Vagina (tissue), 2 donors: ENCODE measurements at regions not wholly inside any gene's neighbourhood (a gene's known extent, or its start where the extent isn't known, plus 50 kb on each side); places are given as distances from the start of the nearest gene placed in this dataset.

Experiments used
- DNase-seq, 2 donors: peaks; one replicate each; pipeline ENCODE4 v3.0.0-alpha.2; 2017; ENCODE audit errors: extremely low spot score in 2 of 2
- H3K27ac ChIP-seq: fragments of 200-600 bp; sonication (generic); one replicate; pipeline ENCODE4 v1.5.1; 2019
- H3K27me3 ChIP-seq: fragments of 200-600 bp; sonication (generic); one replicate; pipeline ENCODE4 v1.5.1; 2019
- H3K36me3 ChIP-seq, 2 donors: fragments of 200-600 bp; sonication (generic); one replicate each; pipeline ENCODE4 v1.5.1; 2017 to 2019
- H3K4me1 ChIP-seq: fragments of 200-600 bp; sonication (generic); one replicate; pipeline ENCODE4 v1.5.1; 2019
- H3K4me3 ChIP-seq, 2 donors: fragments of 200-600 bp; sonication (generic); 1 replicate in 1 of 2; 2 replicates in 1 of 2; pipeline ENCODE4 v1.5.1; 2016 to 2019
- H3K9me3 ChIP-seq: fragments of 200-600 bp; sonication (generic); one replicate; pipeline ENCODE4 v1.5.1; 2019
- CTCF ChIP-seq, 3 experiments: fragments of 450-650 bp in 2 of 3; fragments of 200-600 bp in 1 of 3; sonication (generic) in 1 of 3; IDR thresholded peaks; one replicate each; pipeline ENCODE4 v1.5.1; 2017 to 2019; ENCODE audit warnings: antibody characterized with exemption in 3 of 3, mild to moderate bottlenecking in 2 of 3, moderate library complexity in 2 of 3
- POLR2A ChIP-seq, 2 donors: fragments of 450-650 bp; IDR thresholded peaks; one replicate each; pipeline ENCODE4 v1.6.1; 2017; ENCODE audit warnings: antibody characterized with exemption in 2 of 2, mild to moderate bottlenecking in 2 of 2, moderate library complexity in 2 of 2
- POLR2AphosphoS5 ChIP-seq, 2 donors: sonication (generic); formaldehyde crosslinking; IDR thresholded peaks; one replicate each; pipeline ENCODE4 v1.9.0; 2017; ENCODE audit warnings: antibody characterized with exemption in 2 of 2, mild to moderate bottlenecking in 2 of 2, low read depth in 1 of 2; ENCODE audit not compliant: insufficient read depth in 1 of 2
- intact Hi-C: fragments of 100-400 bp; cut with DNase I; formaldehyde crosslinking; loops from one replicate; pipeline ENCODE4 v1.15.1; 2023

GRCh38 chr5:124866355-124867136 lies 120.1 kb upstream of the ZNF608 start:
- Histone ChIP-seq H3K27me3 (no peaks in the 10 kb centered on the region), H3K4me1 (peaks cover 11% of the 10 kb centered on the region), H3K9me3 (no peaks in the 10 kb centered on the region), H3K36me3 (no peaks in the 10 kb centered on the region), H3K27ac (no peak overlapping the region), H3K4me3 (no peak overlapping the region)
- DNase-seq: no peak
- intact Hi-C loops: no loop called here
- no peak for TF ChIP-seq CTCF (IDR thresholded peaks at IDR 0.05)
- no peak for TF ChIP-seq POLR2A (IDR thresholded peaks at IDR 0.05)
- TF ChIP-seq POLR2AphosphoS5 (IDR thresholded peaks at IDR 0.05; ENCODE audit: insufficient read depth in 1 of 2, low read depth in 1 of 2): no peak

GRCh38 chr5:124867137-124867704 lies 120.8 kb upstream of the ZNF608 start:
- intact Hi-C loops: no loop called here
- no peak for DNase-seq
- peaks cover 11% of the 10 kb centered on the region for H3K4me1 ChIP-seq
- H3K27me3 ChIP-seq: no peaks in the 10 kb centered on the region
- no peak overlapping the region for H3K27ac ChIP-seq
- H3K9me3 ChIP-seq: no peaks in the 10 kb centered on the region
- TF ChIP-seq CTCF (IDR thresholded peaks at IDR 0.05): no peak
- TF ChIP-seq POLR2A (IDR thresholded peaks at IDR 0.05): no peak
- H3K4me3 ChIP-seq: no peak overlapping the region
- no peaks in the 10 kb centered on the region for H3K36me3 ChIP-seq

GRCh38 chr5:124868676-124869075 lies 122.2 kb upstream of the ZNF608 start:
- H3K27ac ChIP-seq: no peak overlapping the region
- no peak overlapping the region for H3K4me3 ChIP-seq
- intact Hi-C loops: no loop called here

GRCh38 chr5:124869426-124870033 lies 123.1 kb upstream of the ZNF608 start:
- Histone ChIP-seq H3K4me1 (peaks cover 11% of the 10 kb centered on the region), H3K9me3 (no peaks in the 10 kb centered on the region), H3K27me3 (no peaks in the 10 kb centered on the region), H3K27ac (no peak overlapping the region), H3K36me3 (no peaks in the 10 kb centered on the region), H3K4me3 (no peak overlapping the region)
- TF ChIP-seq POLR2AphosphoS5 (IDR thresholded peaks at IDR 0.05; ENCODE audit: insufficient read depth in 1 of 2, low read depth in 1 of 2) (no peak), POLR2A (IDR thresholded peaks at IDR 0.05) (no peak), CTCF (IDR thresholded peaks at IDR 0.05) (no peak)
- DNase-seq: no peak
- intact Hi-C loops: no loop called here

More at GRCh38 chr5:124868676-124869075, 122.2 kb upstream of the ZNF608 start:
- Histone ChIP-seq H3K27me3 (no peaks in the 10 kb centered on the region), H3K4me1 (peaks cover 11% of the 10 kb centered on the region), H3K9me3 (no peaks in the 10 kb centered on the region), H3K36me3 (no peaks in the 10 kb centered on the region)
- TF ChIP-seq POLR2A (IDR thresholded peaks at IDR 0.05) (no peak), POLR2AphosphoS5 (IDR thresholded peaks at IDR 0.05; ENCODE audit: insufficient read depth in 1 of 2, low read depth in 1 of 2) (no peak), CTCF (IDR thresholded peaks at IDR 0.05) (no peak)
- DNase-seq: no peak

- intact Hi-C loops: no loop called here
- H3K9me3 ChIP-seq: no peaks in the 10 kb centered on the region
- H3K36me3 ChIP-seq: no peaks in the 10 kb centered on the region
- H3K27me3 ChIP-seq: no peaks in the 10 kb centered on the region
- DNase-seq: no peak
- peaks cover 11% of the 10 kb centered on the region for H3K4me1 ChIP-seq
- H3K27ac ChIP-seq: no peak overlapping the region
- TF ChIP-seq POLR2AphosphoS5 (IDR thresholded peaks at IDR 0.05; ENCODE audit: insufficient read depth in 1 of 2, low read depth in 1 of 2): no peak
- no peak for TF ChIP-seq POLR2A (IDR thresholded peaks at IDR 0.05)
- no peak for TF ChIP-seq CTCF (IDR thresholded peaks at IDR 0.05)
- no peak overlapping the region for H3K4me3 ChIP-seq
Observed at GRCh38 chr5:124870070-124870469, 123.6 kb upstream of the ZNF608 start.
